Esophagus muscularis mucosa (tissue), 4 donors: ENCODE measurements at regions not wholly inside any gene's neighbourhood (a gene's known extent, or its start where the extent isn't known, plus 50 kb on each side); places are given as distances from the start of the nearest gene placed in this dataset.

ENCODE experiments used
- DNase-seq: peaks from one replicate; pipeline ENCODE4 v3.0.0-alpha.2; 2017; ENCODE audit errors: extremely low spot score
- H3K27ac ChIP-seq, 4 donors: fragments of 200-600 bp; sonication (generic); replicated peaks in 1 of 4; 1 replicate in 3 of 4; 2 replicates in 1 of 4; pipeline ENCODE4 v1.5.1; 2016 to 2019; ENCODE audit warnings: mild to moderate bottlenecking in 1 of 4
- H3K27me3 ChIP-seq, 4 donors: fragments of 200-600 bp; sonication (generic); one replicate each; pipeline versions ENCODE4 v1.5.1 to v1.6.0; 2016 to 2019
- H3K36me3 ChIP-seq, 4 donors: fragments of 200-600 bp; sonication (generic); one replicate each; pipeline ENCODE4 v1.5.1; 2016 to 2019
- H3K4me1 ChIP-seq, 4 donors: fragments of 200-600 bp; sonication (generic); one replicate each; pipeline ENCODE4 v1.5.1; 2016 to 2019
- H3K4me3 ChIP-seq, 4 donors: fragments of 200-600 bp; sonication (generic); 1 replicate in 2 of 4; 2 replicates in 2 of 4; pipeline ENCODE4 v1.5.1; 2016 to 2019; ENCODE audit warnings: mild to moderate bottlenecking in 4 of 4, moderate library complexity in 1 of 4
- H3K9me3 ChIP-seq, 4 donors: fragments of 200-600 bp; sonication (generic); 1 replicate in 3 of 4; 2 replicates in 1 of 4; pipeline ENCODE4 v1.5.1; 2016 to 2019
- EP300 ChIP-seq: sonication (generic); formaldehyde crosslinking; IDR thresholded peaks from one replicate; pipeline ENCODE4 v1.6.1; 2017; ENCODE audit warnings: antibody characterized with exemption
- POLR2A ChIP-seq: fragments of 450-650 bp; IDR thresholded peaks from one replicate; pipeline ENCODE4 v1.6.1; 2017; ENCODE audit warnings: antibody characterized with exemption, moderate library complexity, mild to moderate bottlenecking, low read depth
- POLR2AphosphoS5 ChIP-seq, 2 donors: sonication (generic); formaldehyde crosslinking; IDR thresholded peaks; one replicate each; pipeline ENCODE4 v1.6.1; 2017; ENCODE audit warnings: antibody characterized with exemption in 2 of 2
- WGBS: methylation state at CpG from one replicate; pipeline ENCODE4 v1.1.5; 2018; 5-methylcytosine and 5-hydroxymethylcytosine counted together
- intact Hi-C: fragments of 100-400 bp; cut with DNase I; formaldehyde crosslinking; loops from one replicate; pipeline ENCODE4 v1.15.1; 2023
- TF ChIP-seq, protein P1 (sequence below), 3 experiments: fragments of 200-600 bp in 2 of 3; fragments of 450-650 bp in 1 of 3; sonication (generic) in 2 of 3; IDR thresholded peaks; one replicate each; pipeline ENCODE4 v1.5.1; 2017 to 2019; ENCODE audit warnings: antibody characterized with exemption in 3 of 3, mild to moderate bottlenecking in 2 of 3, moderate library complexity in 1 of 3

GRCh38 chr18:67358947-67359346, 157.6 kb downstream of the DSEL start:
- intact Hi-C loops: no loop called here
- no peak for DNase-seq
- Histone ChIP-seq H3K4me1 (peaks cover 0 to 18% (median 7%) of the 10 kb centered on the region in 4 donors), H3K27ac (no peak overlapping the region), H3K4me3 (no peak overlapping the region), H3K9me3 (no peaks in the 10 kb centered on the region), H3K36me3 (no peaks in the 10 kb centered on the region), H3K27me3 (no peaks in the 10 kb centered on the region)
- WGBS: 100% methylated on average over 4 of the region's 8 CpGs
- no peak for TF ChIP-seq POLR2AphosphoS5 (IDR thresholded peaks at IDR 0.05)
- TF ChIP-seq POLR2A: no peak
- TF ChIP-seq, protein P1, sequence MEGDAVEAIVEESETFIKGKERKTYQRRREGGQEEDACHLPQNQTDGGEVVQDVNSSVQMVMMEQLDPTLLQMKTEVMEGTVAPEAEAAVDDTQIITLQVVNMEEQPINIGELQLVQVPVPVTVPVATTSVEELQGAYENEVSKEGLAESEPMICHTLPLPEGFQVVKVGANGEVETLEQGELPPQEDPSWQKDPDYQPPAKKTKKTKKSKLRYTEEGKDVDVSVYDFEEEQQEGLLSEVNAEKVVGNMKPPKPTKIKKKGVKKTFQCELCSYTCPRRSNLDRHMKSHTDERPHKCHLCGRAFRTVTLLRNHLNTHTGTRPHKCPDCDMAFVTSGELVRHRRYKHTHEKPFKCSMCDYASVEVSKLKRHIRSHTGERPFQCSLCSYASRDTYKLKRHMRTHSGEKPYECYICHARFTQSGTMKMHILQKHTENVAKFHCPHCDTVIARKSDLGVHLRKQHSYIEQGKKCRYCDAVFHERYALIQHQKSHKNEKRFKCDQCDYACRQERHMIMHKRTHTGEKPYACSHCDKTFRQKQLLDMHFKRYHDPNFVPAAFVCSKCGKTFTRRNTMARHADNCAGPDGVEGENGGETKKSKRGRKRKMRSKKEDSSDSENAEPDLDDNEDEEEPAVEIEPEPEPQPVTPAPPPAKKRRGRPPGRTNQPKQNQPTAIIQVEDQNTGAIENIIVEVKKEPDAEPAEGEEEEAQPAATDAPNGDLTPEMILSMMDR (IDR thresholded peaks at IDR 0.05): no peak
- no peak for TF ChIP-seq EP300

DNA sequence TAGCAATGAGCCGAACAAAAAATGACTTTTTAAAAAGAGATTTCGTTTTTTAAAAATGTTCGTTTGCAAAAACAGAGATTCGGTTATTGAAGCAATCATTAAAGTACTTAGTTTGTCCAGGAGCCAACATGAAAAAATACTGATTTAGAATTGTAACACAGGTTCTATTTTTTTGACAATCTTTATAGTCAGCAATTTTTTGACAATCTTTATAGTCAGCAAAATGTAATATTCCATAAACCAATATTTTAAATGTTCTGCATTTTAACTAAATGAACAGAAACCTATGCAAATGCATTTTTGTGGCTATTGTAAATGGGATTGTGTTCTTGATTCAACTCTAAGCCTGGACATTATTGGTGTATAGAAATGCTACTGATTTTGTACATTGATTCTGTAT, 161.8 kb downstream of the DSEL start:
- WGBS: 90% methylated on average over 4 of the region's 4 CpGs
- Histone ChIP-seq H3K27me3 (no peaks in the 10 kb centered on the region), H3K4me3 (no peak overlapping the region), H3K36me3 (no peaks in the 10 kb centered on the region), H3K27ac (no peak overlapping the region), H3K9me3 (no peaks in the 10 kb centered on the region), H3K4me1 (peaks cover 0 to 5% (median 2%) of the 10 kb centered on the region in 4 donors)
- no peak for DNase-seq
- TF ChIP-seq POLR2AphosphoS5 (IDR thresholded peaks at IDR 0.05): no peak
- TF ChIP-seq, protein P1 (IDR thresholded peaks at IDR 0.05): no peak
- no peak for TF ChIP-seq EP300
- no peak for TF ChIP-seq POLR2A
- intact Hi-C loops: no loop called here

- Histone ChIP-seq H3K4me1 (no peaks in the 10 kb centered on the region), H3K36me3 (no peaks in the 10 kb centered on the region), H3K27ac (no peak overlapping the region), H3K27me3 (no peaks in the 10 kb centered on the region), H3K4me3 (no peak overlapping the region), H3K9me3 (no peaks in the 10 kb centered on the region)
- DNase-seq: no peak
- 0% methylated on average over 1 of the region's 1 CpG for WGBS
- intact Hi-C loops: no loop called here
- no peak for TF ChIP-seq POLR2A
- TF ChIP-seq, protein P1 (IDR thresholded peaks at IDR 0.05): no peak
Measured at GRCh38 chr18:67354091-67354490, 162.4 kb downstream of the DSEL start.

- intact Hi-C loops: no loop called here
- no peak for DNase-seq
- no peaks in the 10 kb centered on the region for H3K4me1 ChIP-seq
- H3K4me3 ChIP-seq: no peak overlapping the region
- WGBS: 35% methylated on average over 1 of the region's 1 CpG
- no peaks in the 10 kb centered on the region for H3K36me3 ChIP-seq
- no peaks in the 10 kb centered on the region for H3K27me3 ChIP-seq
- H3K27ac ChIP-seq: no peak overlapping the region
- no peaks in the 10 kb centered on the region for H3K9me3 ChIP-seq
- TF ChIP-seq EP300 (no peak), POLR2A (no peak), POLR2AphosphoS5 (IDR thresholded peaks at IDR 0.05) (no peak)
- TF ChIP-seq, protein P1 (IDR thresholded peaks at IDR 0.05): no peak
Measured at GRCh38 chr18:67347438-67347837, 169.1 kb downstream of the DSEL start.

GRCh38 chr18:67342159-67342558, 174.4 kb downstream of the DSEL start:
- no peaks in the 10 kb centered on the region for H3K36me3 ChIP-seq
- TF ChIP-seq POLR2A (no peak), EP300 (no peak), POLR2AphosphoS5 (IDR thresholded peaks at IDR 0.05) (no peak)
- TF ChIP-seq, protein P1 (IDR thresholded peaks at IDR 0.05): no peak
- H3K9me3 ChIP-seq: no peaks in the 10 kb centered on the region
- intact Hi-C loops: no loop called here
- no peaks in the 10 kb centered on the region for H3K27me3 ChIP-seq
- 55% methylated on average over 2 of the region's 2 CpGs for WGBS
- no peak for DNase-seq
- H3K4me1 ChIP-seq: no peaks in the 10 kb centered on the region
- no peak overlapping the region for H3K4me3 ChIP-seq
- H3K27ac ChIP-seq: no peak overlapping the region
